Fibroblast of lung (primary cell): ENCODE measurements at regions not wholly inside any gene's neighbourhood (a gene's known extent, or its start where the extent isn't known, plus 50 kb on each side); places are given as distances from the start of the nearest gene placed in this dataset.

Source experiments
- CTCF ChIP-seq, 2 donors: IDR thresholded peaks in 1 of 2; conservative IDR thresholded peaks in 1 of 2; 1 replicate in 1 of 2; 2 replicates in 1 of 2; pipeline ENCODE4 v1.5.1; 2011 to 2012; ENCODE audit warnings: low read length in 2 of 2, control low read depth in 1 of 2, inconsistent platforms in 1 of 2, low read depth in 1 of 2, mild to moderate bottlenecking in 1 of 2
- EZH2 ChIP-seq: IDR thresholded peaks from 2 replicates; pipeline ENCODE4 v1.5.1; 2012; ENCODE audit warnings: low read length, control low read depth, mild to moderate bottlenecking; ENCODE audit errors: missing control alignments

DNA sequence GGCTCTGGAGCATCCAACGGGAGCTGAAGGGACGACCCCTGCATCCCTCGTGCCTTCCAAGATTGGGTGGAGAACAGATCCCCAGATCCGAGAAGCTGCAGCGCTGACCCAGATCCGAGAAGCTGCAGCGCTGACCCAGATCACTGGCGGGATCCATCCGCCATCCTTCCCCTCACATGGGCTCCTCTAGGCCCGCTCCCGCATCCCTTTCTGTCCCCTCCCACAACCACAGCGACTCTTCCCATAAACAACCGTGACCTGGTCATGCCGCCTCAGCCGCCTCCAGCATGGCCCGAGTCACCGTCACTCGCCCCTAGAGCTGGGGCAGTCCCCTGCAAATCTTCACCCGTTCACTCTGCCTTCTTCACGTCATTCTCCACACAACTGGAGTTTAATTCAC lies 124.9 kb downstream of the UTP18 start:
- TF ChIP-seq EZH2, result no peak
- TF ChIP-seq CTCF (conservative IDR thresholded peaks at IDR 0.05 in 1 of 2, IDR thresholded peaks at IDR 0.05 in 1 of 2; ENCODE audit: low read depth in 1 of 2, low read length in 2 of 2), result no peak
